ENCODE measurements at regions not wholly inside any gene's neighbourhood (a gene's known extent, or its start where the extent isn't known, plus 50 kb on each side); places are given as distances from the start of the nearest gene placed in this dataset.

DNA sequence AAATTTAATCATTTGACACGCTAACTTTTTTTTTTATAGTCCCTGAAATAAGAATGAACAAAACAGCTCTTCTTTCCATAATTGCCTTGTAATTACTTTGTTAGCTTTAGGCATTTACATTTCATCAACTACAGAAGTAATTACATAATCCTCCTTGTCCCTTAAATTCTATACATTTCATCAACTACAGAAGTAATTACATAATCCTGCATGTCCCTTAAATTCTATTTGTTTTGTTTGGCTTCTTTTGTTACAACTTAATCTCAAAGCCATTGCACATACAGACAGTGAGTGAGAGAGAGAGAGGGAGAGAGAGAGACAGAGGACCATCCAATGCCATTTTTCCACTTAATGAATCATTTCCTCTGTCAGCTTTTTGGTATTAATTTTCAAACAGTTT lies 873.2 kb downstream of the METTL15 start:
- Histone ChIP-seq H3K9me3 (ENCODE audit: control insufficient read depth, insufficient read depth, low read depth, low read length) (no peaks in the 10 kb centered on the region), H3K27ac (ENCODE audit: extremely low read depth, low read depth, low read length) (no peak overlapping the region), H3K4me3 (ENCODE audit: low read depth, low read length) (no peak overlapping the region), H3K36me3 (ENCODE audit: control insufficient read depth in 2 of 2, insufficient read depth in 1 of 2, low read length in 2 of 2) (no peaks in the 10 kb centered on the region), H3K4me1 (ENCODE audit: control insufficient read depth, insufficient read depth, low read length) (no peaks in the 10 kb centered on the region)
- TF ChIP-seq, protein P1, sequence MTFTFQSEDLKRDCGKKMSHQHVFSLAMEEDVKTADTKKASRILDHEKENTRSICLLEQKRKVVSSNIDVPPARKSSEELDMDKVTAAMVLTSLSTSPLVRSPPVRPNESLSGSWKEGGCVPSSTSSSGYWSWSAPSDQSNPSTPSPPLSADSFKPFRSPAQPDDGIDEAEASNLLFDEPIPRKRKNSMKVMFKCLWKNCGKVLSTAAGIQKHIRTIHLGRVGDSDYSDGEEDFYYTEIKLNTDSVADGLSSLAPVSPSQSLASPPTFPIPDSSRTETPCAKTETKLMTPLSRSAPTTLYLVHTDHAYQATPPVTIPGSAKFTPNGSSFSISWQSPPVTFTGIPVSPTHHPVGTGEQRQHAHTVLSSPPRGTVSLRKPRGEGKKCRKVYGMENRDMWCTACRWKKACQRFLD (tag by site-specific recombination; IDR thresholded peaks at IDR 0.05), result no peak
- TF ChIP-seq SP7 (tag by site-specific recombination; IDR thresholded peaks at IDR 0.05) (no peak), ZNF701 (tag by site-specific recombination; IDR thresholded peaks at IDR 0.05) (no peak), ZNF544 (tag by site-specific recombination; IDR thresholded peaks at IDR 0.05) (no peak), ZNF23 (tag by site-specific recombination; IDR thresholded peaks at IDR 0.05; ENCODE audit: borderline replicate concordance) (no peak), ZNF350 (tag by site-specific recombination; IDR thresholded peaks at IDR 0.05) (no peak), ZNF768 (tag by site-specific recombination; IDR thresholded peaks at IDR 0.05) (no peak), SALL2 (tag by site-specific recombination; IDR thresholded peaks at IDR 0.05; ENCODE audit: borderline replicate concordance) (no peak)
- TF ChIP-seq, protein P2, sequence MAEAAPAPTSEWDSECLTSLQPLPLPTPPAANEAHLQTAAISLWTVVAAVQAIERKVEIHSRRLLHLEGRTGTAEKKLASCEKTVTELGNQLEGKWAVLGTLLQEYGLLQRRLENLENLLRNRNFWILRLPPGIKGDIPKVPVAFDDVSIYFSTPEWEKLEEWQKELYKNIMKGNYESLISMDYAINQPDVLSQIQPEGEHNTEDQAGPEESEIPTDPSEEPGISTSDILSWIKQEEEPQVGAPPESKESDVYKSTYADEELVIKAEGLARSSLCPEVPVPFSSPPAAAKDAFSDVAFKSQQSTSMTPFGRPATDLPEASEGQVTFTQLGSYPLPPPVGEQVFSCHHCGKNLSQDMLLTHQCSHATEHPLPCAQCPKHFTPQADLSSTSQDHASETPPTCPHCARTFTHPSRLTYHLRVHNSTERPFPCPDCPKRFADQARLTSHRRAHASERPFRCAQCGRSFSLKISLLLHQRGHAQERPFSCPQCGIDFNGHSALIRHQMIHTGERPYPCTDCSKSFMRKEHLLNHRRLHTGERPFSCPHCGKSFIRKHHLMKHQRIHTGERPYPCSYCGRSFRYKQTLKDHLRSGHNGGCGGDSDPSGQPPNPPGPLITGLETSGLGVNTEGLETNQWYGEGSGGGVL (tag by site-specific recombination; IDR thresholded peaks at IDR 0.05), result no peak
- ChIA-PET CTCF (no interaction called here), POLR2A (no interaction called here)

DNA sequence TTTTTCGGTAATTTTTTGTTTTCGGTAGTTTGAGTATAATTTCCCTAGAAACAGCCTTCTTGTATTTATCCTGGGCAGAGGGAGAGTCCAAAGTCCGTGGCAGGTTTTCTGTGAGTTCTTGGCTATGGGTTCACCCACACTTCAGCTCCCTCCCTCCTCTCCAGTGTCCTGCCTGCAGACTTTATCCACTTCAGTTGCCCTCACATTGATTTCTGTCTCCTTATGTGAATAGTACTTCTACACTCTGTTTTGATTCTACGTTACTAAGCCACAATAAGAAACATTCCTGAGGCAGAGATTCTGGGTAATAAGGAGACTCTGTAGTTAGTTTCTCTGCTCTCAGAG lies 868.6 kb downstream of the METTL15 start:
- ChIA-PET CTCF (no interaction called here), POLR2A (no interaction called here)
- no peaks in the 10 kb centered on the region for H3K36me3 ChIP-seq (ENCODE audit: control insufficient read depth in 2 of 2, insufficient read depth in 1 of 2, low read length in 2 of 2)
- no peaks in the 10 kb centered on the region for H3K4me1 ChIP-seq (ENCODE audit: control insufficient read depth, insufficient read depth, low read length)
- H3K27ac ChIP-seq (ENCODE audit: extremely low read depth, low read depth, low read length), result no peak overlapping the region
- TF ChIP-seq ZNF335 (tag by site-specific recombination; conservative IDR thresholded peaks at IDR 0.05), result no peak
- no peak for TF ChIP-seq KLF1 (tag by site-specific recombination; IDR thresholded peaks at IDR 0.05)
- TF ChIP-seq, protein P3, sequence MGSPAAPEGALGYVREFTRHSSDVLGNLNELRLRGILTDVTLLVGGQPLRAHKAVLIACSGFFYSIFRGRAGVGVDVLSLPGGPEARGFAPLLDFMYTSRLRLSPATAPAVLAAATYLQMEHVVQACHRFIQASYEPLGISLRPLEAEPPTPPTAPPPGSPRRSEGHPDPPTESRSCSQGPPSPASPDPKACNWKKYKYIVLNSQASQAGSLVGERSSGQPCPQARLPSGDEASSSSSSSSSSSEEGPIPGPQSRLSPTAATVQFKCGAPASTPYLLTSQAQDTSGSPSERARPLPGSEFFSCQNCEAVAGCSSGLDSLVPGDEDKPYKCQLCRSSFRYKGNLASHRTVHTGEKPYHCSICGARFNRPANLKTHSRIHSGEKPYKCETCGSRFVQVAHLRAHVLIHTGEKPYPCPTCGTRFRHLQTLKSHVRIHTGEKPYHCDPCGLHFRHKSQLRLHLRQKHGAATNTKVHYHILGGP (tag by site-specific recombination; IDR thresholded peaks at IDR 0.05), result no peak
- TF ChIP-seq YY2 (tag by site-specific recombination; IDR thresholded peaks at IDR 0.05), result no peak
- no peak for TF ChIP-seq TRIM28 (IDR thresholded peaks at IDR 0.05; ENCODE audit: borderline replicate concordance, low read length)
- no peaks in the 10 kb centered on the region for H3K9me3 ChIP-seq (ENCODE audit: control insufficient read depth, insufficient read depth, low read depth, low read length)
- H3K4me3 ChIP-seq (ENCODE audit: low read depth, low read length), result no peak overlapping the region

DNA sequence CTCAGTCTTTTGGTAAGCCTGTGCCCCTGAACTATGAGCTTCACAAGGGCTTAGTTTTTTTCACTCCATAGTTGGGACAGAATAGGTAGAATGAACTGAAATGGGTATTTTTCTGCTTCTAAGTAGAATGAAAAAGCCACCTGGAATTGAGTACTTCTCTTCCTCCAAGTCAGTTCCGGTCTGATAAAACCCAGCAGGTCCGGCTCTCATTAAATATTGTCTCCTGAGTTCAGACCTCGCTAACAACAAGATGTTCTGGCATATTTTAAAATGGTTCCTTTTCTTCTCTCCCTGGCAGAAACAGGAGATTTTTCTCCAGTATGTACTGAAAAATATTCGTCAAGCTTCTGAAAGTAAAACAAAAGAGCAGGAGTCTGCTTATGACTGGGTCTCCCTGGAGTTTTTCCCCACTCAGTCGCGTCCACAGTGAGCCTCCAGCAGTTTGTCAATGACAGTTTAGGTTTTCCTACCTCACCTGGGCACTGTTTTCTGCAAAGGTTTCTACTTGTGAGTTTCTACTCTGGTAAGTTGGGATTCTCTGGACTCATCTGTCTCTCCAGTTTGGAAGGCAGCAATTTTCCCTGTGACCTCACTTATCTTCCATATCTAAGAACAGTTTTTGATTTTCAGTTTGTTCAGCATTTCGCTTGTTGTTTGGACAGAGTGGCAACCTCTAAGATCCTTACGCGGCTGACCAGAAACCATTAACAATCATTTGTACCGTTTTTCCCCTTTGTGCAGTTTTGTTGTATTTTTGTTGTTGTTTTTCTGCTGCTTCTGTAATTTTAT lies 868.0 kb downstream of the METTL15 start:
- no peak overlapping the region for H3K4me3 ChIP-seq (ENCODE audit: low read depth, low read length)
- H3K27ac ChIP-seq (ENCODE audit: extremely low read depth, low read depth, low read length), result no peak overlapping the region
- TF ChIP-seq ZNF350 (tag by site-specific recombination; IDR thresholded peaks at IDR 0.05), result no peak
- no peak for TF ChIP-seq ZBTB48 (tag by site-specific recombination; IDR thresholded peaks at IDR 0.05)
- no peak for TF ChIP-seq ZNF391 (tag by site-specific recombination; IDR thresholded peaks at IDR 0.05; ENCODE audit: borderline replicate concordance, low read depth)
- TF ChIP-seq ZBTB8A (tag by site-specific recombination; IDR thresholded peaks at IDR 0.05), result no peak
- TF ChIP-seq, protein P4, sequence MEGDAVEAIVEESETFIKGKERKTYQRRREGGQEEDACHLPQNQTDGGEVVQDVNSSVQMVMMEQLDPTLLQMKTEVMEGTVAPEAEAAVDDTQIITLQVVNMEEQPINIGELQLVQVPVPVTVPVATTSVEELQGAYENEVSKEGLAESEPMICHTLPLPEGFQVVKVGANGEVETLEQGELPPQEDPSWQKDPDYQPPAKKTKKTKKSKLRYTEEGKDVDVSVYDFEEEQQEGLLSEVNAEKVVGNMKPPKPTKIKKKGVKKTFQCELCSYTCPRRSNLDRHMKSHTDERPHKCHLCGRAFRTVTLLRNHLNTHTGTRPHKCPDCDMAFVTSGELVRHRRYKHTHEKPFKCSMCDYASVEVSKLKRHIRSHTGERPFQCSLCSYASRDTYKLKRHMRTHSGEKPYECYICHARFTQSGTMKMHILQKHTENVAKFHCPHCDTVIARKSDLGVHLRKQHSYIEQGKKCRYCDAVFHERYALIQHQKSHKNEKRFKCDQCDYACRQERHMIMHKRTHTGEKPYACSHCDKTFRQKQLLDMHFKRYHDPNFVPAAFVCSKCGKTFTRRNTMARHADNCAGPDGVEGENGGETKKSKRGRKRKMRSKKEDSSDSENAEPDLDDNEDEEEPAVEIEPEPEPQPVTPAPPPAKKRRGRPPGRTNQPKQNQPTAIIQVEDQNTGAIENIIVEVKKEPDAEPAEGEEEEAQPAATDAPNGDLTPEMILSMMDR (tag by site-specific recombination; IDR thresholded peaks at IDR 0.05), result no peak
- ChIA-PET CTCF (interaction anchor here (1.2 kb wide), 1 partner anchor 44 kb away, joined by 6 read pairs; no protein-coding TSS in a partner anchor), POLR2A (no interaction called here)
- no peaks in the 10 kb centered on the region for H3K4me1 ChIP-seq (ENCODE audit: control insufficient read depth, insufficient read depth, low read length)
- H3K36me3 ChIP-seq (ENCODE audit: control insufficient read depth in 2 of 2, insufficient read depth in 1 of 2, low read length in 2 of 2), result no peaks in the 10 kb centered on the region
- no peaks in the 10 kb centered on the region for H3K9me3 ChIP-seq (ENCODE audit: control insufficient read depth, insufficient read depth, low read depth, low read length)
